Stimulated activated CD4-positive, alpha-beta T cell treated with anti-CD3 and anti-CD28 coated beads, Interleukin-1b, Interleukin-23, amount 100 ng/mL, for 48 hours (primary cell): ENCODE measurements at regions not wholly inside any gene's neighbourhood (a gene's known extent, or its start where the extent isn't known, plus 50 kb on each side); places are given as distances from the start of the nearest gene placed in this dataset.
"Not testable (repeated sequence)": the region's sequence is repeated elsewhere in the genome, so short reads cannot be mapped to it uniquely, and the experiment has no call there.

ENCODE experiments used
- DNase-seq: peaks from one replicate; pipeline ENCODE4 v3.0.0-alpha.2; 2020

DNA sequence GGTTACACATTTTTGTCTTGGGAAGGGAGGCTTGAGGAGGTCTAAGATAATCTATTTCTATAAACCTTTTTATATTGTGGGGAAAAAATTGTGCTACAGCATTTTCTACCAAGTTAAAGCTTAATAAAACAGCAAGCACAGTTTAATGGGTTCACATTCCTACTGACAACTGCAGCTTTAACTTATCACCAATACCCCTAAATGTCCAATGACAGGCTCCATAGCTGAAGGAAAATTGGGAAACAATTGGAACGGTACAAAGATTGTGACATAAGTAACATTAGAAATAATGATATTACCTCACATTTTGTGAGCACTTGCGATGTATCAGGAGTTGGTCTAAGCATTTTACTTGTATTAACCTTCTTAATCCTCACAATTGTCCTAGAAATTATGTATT, 79.5 kb upstream of the HAPLN1 start:
- DNase-seq, result no peak

GRCh38 chr5:83799020-83799419, 78.4 kb upstream of the HAPLN1 start:
- DNase-seq, result not testable (repeated sequence)

DNA sequence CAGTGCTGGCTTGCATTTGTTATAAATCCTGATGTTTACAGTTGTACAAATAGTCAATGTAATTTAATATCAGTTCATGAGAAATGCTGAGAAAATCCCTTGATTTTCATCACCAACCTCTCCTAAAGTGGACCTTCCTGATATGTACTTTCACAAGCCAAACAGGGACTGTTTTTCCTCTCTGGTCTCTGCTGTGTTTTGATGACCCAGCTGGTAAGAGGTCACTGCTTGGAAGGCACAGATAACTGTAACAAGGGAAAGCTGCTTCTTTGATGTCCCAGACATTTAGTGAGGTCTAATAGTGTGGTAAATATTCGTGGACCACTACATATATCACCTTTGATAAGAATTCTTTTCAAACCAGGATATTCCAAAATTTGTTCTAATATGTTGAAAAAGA, 68.7 kb upstream of the HAPLN1 start:
- no peak for DNase-seq

DNA sequence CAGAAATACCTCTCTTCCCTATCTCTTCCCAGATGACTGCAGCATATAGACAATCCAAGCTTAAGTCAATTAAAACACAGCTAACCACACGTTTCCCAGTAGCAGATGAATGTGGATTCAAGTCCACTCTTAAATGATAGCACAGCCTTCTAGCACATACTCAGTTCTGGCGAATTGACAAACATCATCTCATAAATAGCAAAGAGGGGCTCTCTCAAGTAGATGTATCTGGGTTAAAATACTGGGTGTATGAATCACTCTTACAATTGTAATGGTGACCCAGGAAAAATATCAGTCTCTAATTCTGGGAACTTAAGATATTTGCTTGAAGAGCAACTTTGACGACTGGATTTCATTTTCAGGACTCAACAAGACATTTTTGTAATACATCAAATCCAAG, 67.0 kb upstream of the HAPLN1 start:
- DNase-seq, result no peak

- no peak for DNase-seq
These were observed 64.6 kb upstream of the HAPLN1 start for GRCh38 chr5:83785176-83785668.

DNA sequence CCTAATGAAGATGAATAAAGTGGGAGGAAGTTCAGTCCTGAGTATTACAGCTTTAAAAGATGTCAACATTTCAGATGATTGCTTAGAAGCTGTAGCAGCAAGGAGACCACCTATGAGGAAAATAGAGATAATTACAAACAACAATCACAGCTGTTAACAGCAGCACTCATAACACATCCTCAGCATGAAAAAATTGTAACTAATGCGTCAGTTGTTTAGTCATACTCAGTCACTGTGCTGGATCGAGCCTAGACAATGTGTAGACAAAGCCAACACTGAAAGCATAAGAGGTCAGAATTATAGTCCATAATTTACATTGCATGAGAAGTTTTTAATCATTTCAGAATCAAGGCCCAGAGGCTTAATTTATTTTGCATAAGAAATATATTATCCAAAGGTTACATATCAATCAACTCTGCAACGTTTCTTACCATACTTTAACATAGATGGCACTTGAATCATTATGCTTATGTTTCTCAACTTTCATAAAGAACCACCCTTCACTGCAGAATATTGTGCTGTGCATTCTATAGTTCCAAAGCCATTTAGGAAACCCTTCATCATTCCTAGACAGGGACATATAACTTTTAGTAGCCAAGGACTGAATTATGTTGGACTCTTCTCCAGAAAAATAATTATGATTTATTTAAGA, 60.2 kb upstream of the HAPLN1 start:
- DNase-seq, result no peak

DNA sequence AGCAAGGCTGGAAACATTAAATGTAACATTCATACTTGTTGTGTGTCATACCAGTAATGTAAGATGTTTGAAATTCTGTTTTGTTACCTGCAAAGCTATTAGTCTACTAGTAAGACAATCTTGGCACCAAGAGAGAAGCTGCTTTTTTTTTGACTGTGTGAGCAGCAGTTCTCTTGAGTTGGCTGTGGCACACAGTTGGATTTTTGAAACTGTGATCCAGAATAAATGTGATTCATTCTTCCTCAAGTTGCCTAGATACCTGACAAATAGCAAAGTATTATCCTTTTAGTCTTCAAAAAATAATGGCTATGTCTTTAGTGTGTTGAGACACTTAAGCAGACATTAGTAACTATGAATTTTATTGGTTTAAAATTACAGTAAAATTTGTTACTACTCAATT, 57.2 kb upstream of the HAPLN1 start:
- DNase-seq, result no peak

- DNase-seq, result no peak
These were observed 55.9 kb upstream of the HAPLN1 start for GRCh38 chr5:83776437-83777031.
